Activated CD8-positive, alpha-beta memory T cell treated with anti-CD3 and anti-CD28 coated beads, Interleukin-2, amount 10 ng/mL, durations not matched to agents 7 days and 5 days (primary cell): ENCODE measurements at regions not wholly inside any gene's neighbourhood (a gene's known extent, or its start where the extent isn't known, plus 50 kb on each side); places are given as distances from the start of the nearest gene placed in this dataset.
"Not testable (repeated sequence)": the region's sequence is repeated elsewhere in the genome, so short reads cannot be mapped to it uniquely, and the experiment has no call there.

Source experiments
- ATAC-seq: fragments of 150-1000 bp; cut with Tn5 transposase; one replicate; pipeline ENCODE4 v1.10.0; 2021; ENCODE audit warnings: moderate library complexity
- CTCF ChIA-PET: fragments of 350-600 bp; sonication (Branson Sonifier 250); formaldehyde crosslinking; loops from one replicate; lab custom pipeline; 2021; ENCODE audit warnings: antibody characterized with exemption; lab: Charles Lee
- DNase-seq: peaks from one replicate; pipeline ENCODE4 v3.0.0-alpha.2; 2020
- H3K27ac Mint-ChIP-seq: one replicate; pipeline ENCODE4 v1.8.0; 2021; ENCODE audit warnings: mild to moderate bottlenecking, mixed read lengths
- H3K27me3 Mint-ChIP-seq: one replicate; pipeline ENCODE4 v1.8.0; 2021; ENCODE audit warnings: mixed read lengths
- H3K36me3 Mint-ChIP-seq: one replicate; pipeline ENCODE4 v1.8.0; 2021; ENCODE audit warnings: mild to moderate bottlenecking, mixed read lengths
- H3K4me1 Mint-ChIP-seq: one replicate; pipeline ENCODE4 v1.8.0; 2021; ENCODE audit warnings: mixed read lengths
- H3K4me3 Mint-ChIP-seq: one replicate; pipeline ENCODE4 v1.8.0; 2021; ENCODE audit warnings: mild to moderate bottlenecking, moderate library complexity, mixed read lengths
- H3K9me3 Mint-ChIP-seq: one replicate; pipeline ENCODE4 v1.8.0; 2022; ENCODE audit warnings: low read depth, mixed read lengths

DNA sequence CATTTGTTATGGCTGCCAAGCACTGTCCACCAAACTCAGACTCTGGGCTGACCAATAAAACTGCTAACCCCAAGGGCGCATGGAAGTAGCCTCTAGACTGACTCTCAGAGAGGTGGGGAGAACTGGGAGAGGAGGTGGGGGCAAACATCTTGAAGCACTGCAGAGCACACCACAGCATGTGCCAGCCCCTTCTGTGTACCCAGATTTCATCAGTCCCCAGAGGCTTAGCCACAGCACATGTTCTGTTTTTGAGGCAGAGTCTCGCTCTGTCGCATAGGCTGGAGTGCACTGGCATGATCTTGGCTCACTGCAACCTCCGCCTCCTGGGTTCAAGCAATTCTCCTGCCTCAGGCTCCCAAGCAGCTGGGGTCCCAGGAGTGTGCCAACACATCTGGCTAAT lies 119.5 kb upstream of the SPATA12 start:
- CTCF ChIA-PET = no interaction called here

GRCh38 chr3:56940321-56940720 lies 120.1 kb upstream of the SPATA12 start:
- Mint-ChIP-seq H3K4me3 (no peak overlapping the region), H3K4me1 (peaks cover 22% of the 10 kb centered on the region), H3K36me3 (peaks cover 10% of the 10 kb centered on the region), H3K9me3 (peaks cover 3% of the 10 kb centered on the region), H3K27ac (no peak overlapping the region), H3K27me3 (no peaks in the 10 kb centered on the region)
- CTCF ChIA-PET = no interaction called here
- ATAC-seq (no peak), DNase-seq (no peak)

More for the DNA sequence above, 119.5 kb upstream of the SPATA12 start:
- Mint-ChIP-seq H3K4me1 (peaks cover 22% of the 10 kb centered on the region), H3K36me3 (peaks cover 7% of the 10 kb centered on the region), H3K9me3 (peaks cover 3% of the 10 kb centered on the region), H3K4me3 (no peak overlapping the region), H3K27me3 (no peaks in the 10 kb centered on the region), H3K27ac (no peak overlapping the region)
- no peak for ATAC-seq
- no peak for DNase-seq

- DNase-seq = no peak
- H3K36me3 Mint-ChIP-seq = peaks cover 7% of the 10 kb centered on the region
- H3K9me3 Mint-ChIP-seq = peaks cover 3% of the 10 kb centered on the region
- CTCF ChIA-PET = no interaction called here
- no peaks in the 10 kb centered on the region for H3K27me3 Mint-ChIP-seq
- ATAC-seq = no peak
- H3K27ac Mint-ChIP-seq = no peak overlapping the region
- H3K4me1 Mint-ChIP-seq = peaks cover 22% of the 10 kb centered on the region
- no peak overlapping the region for H3K4me3 Mint-ChIP-seq
Observed at GRCh38 chr3:56939834-56940233, 120.6 kb upstream of the SPATA12 start.

DNA sequence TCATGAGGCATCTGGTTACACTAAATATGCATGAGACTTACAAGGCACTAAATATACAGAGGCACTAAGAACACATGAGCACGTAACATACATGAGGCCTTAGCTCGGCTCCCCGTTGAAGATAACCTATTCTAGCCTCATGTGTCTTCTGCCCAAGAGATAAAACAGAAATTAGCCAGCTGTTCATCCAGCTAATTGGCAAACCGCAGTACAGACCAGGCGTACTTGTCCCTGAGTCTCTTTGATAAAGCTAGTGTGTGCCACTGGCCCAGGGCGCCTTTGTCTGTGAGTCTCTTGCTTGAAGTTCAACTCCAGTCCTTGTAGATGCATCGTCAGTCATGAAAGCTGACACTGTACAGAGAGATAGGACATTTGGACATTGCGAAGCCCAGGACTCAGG lies 121.9 kb upstream of the SPATA12 start:
- H3K27me3 Mint-ChIP-seq = no peaks in the 10 kb centered on the region
- peaks cover 5% of the 10 kb centered on the region for H3K9me3 Mint-ChIP-seq
- CTCF ChIA-PET = no interaction called here
- DNase-seq (no peak), ATAC-seq (no peak)
- peaks cover 20% of the 10 kb centered on the region for H3K4me1 Mint-ChIP-seq
- H3K36me3 Mint-ChIP-seq = peaks cover 8% of the 10 kb centered on the region
- H3K27ac Mint-ChIP-seq = no peak overlapping the region
- H3K4me3 Mint-ChIP-seq = no peak overlapping the region

- Mint-ChIP-seq H3K9me3 (peaks cover 5% of the 10 kb centered on the region), H3K4me3 (no peak overlapping the region), H3K27me3 (no peaks in the 10 kb centered on the region), H3K27ac (no peak overlapping the region), H3K4me1 (peaks cover 12% of the 10 kb centered on the region), H3K36me3 (peaks cover 12% of the 10 kb centered on the region)
- no peak for ATAC-seq
- no peak for DNase-seq
- CTCF ChIA-PET = interaction anchor here (0.8 to 1.4 kb wide), 2 partner anchors 16 to 22 kb away, joined by 3 to 4 read pairs; no protein-coding TSS in a partner anchor
Observed at GRCh38 chr3:56937580-56937979, 122.9 kb upstream of the SPATA12 start.

DNA sequence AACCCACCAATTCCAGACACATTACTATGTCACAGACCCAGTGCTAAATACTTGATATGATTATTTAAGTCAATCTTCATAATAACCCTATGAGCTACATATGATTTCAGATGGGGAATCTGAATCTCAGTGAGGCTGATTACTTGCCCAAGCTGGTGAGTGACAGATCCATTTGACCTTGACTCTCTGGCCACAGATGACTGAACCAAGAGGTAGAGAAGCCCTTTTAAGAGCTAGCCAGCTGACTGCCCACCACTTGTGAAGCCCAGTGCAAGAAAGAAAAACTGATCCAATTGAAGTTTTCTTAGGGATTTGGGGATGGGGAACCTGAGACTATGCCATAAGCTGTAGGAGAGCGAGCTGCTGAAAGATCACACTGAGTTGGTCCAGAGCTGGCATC lies 124.7 kb upstream of the SPATA12 start:
- DNase-seq (no peak), ATAC-seq (no peak)
- Mint-ChIP-seq H3K27ac (no peak overlapping the region), H3K4me1 (peaks cover 12% of the 10 kb centered on the region), H3K4me3 (no peak overlapping the region), H3K9me3 (peaks cover 7% of the 10 kb centered on the region), H3K27me3 (no peaks in the 10 kb centered on the region), H3K36me3 (peaks cover 12% of the 10 kb centered on the region)
- CTCF ChIA-PET = interaction anchor here (1.0 to 1.2 kb wide), 2 partner anchors 9 to 228 kb away, joined by 3 read pairs; no protein-coding TSS in a partner anchor

DNA sequence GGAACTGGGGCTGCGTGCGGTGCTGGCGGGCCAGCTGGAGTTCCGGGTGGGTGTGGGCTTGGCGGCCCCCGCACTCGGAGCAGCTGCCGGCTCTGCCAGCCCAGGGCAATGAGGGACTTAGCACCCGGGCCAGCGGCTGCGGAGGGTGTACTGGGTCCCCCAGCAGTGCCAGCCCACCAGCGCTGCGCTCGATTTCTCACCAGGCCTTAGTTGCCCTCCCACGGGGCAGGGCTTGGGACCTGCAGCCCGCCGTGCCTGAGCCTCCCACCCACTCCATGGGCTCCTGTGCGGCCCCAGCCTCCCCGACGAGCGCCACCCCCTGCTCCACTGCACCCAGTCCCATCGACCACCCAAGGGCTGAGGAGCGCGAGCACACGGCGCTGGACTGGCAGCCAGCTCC lies 126.0 kb upstream of the SPATA12 start:
- H3K27me3 Mint-ChIP-seq, H3K4me3 Mint-ChIP-seq, CTCF ChIA-PET, H3K27ac Mint-ChIP-seq, ATAC-seq, H3K9me3 Mint-ChIP-seq, DNase-seq: not testable (repeated sequence)
- peaks cover 12% of the 10 kb centered on the region for H3K36me3 Mint-ChIP-seq
- H3K4me1 Mint-ChIP-seq = peaks cover 21% of the 10 kb centered on the region

DNA sequence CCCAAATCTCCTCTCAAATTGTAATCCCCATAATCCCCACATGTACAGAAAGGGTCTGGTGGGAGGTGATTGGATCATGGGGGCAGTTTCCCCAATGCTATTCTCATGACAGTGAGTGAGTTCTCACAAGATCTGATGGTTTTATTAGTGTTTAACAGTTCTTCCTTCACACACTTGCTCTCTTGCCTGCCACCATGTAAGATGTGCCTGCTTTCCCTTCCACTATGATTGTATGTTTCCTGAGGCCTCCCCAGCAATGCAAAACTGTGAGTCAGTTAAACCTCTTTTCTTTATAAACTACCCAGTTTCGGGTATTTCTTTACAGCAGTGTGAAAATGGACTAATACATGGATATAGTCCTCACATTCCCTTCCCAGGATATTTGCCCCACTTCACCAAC lies 126.7 kb upstream of the SPATA12 start:
- Mint-ChIP-seq H3K4me1 (peaks cover 22% of the 10 kb centered on the region), H3K27ac (no peak overlapping the region), H3K36me3 (peaks cover 12% of the 10 kb centered on the region), H3K9me3 (peaks cover 7% of the 10 kb centered on the region), H3K27me3 (no peaks in the 10 kb centered on the region), H3K4me3 (no peak overlapping the region)
- CTCF ChIA-PET = no interaction called here
- no peak for ATAC-seq
- no peak for DNase-seq

- no peaks in the 10 kb centered on the region for H3K27me3 Mint-ChIP-seq
- peaks cover 7% of the 10 kb centered on the region for H3K9me3 Mint-ChIP-seq
- peaks cover 12% of the 10 kb centered on the region for H3K36me3 Mint-ChIP-seq
- DNase-seq (no peak), ATAC-seq (no peak)
- CTCF ChIA-PET = no interaction called here
- no peak overlapping the region for H3K4me3 Mint-ChIP-seq
- peaks cover 30% of the 10 kb centered on the region for H3K4me1 Mint-ChIP-seq
- no peak overlapping the region for H3K27ac Mint-ChIP-seq
Observed at GRCh38 chr3:56932866-56933265, 127.6 kb upstream of the SPATA12 start.

GRCh38 chr3:56931836-56932235 lies 128.6 kb upstream of the SPATA12 start:
- Mint-ChIP-seq H3K27me3 (no peaks in the 10 kb centered on the region), H3K9me3 (peaks cover 7% of the 10 kb centered on the region), H3K27ac (no peak overlapping the region), H3K4me1 (peaks cover 30% of the 10 kb centered on the region), H3K4me3 (no peak overlapping the region), H3K36me3 (peaks cover 12% of the 10 kb centered on the region)
- DNase-seq (no peak), ATAC-seq (no peak)
- CTCF ChIA-PET = no interaction called here

- no peak overlapping the region for H3K4me3 Mint-ChIP-seq
- no peak overlapping the region for H3K27ac Mint-ChIP-seq
- peaks cover 34% of the 10 kb centered on the region for H3K4me1 Mint-ChIP-seq
- H3K27me3 Mint-ChIP-seq = no peaks in the 10 kb centered on the region
- DNase-seq = no peak
- peaks cover 7% of the 10 kb centered on the region for H3K9me3 Mint-ChIP-seq
- ATAC-seq = peak; percentile 45
- CTCF ChIA-PET = no interaction called here
- H3K36me3 Mint-ChIP-seq = peaks cover 12% of the 10 kb centered on the region
Observed at GRCh38 chr3:56930706-56931105, 129.0 kb upstream of the ARHGEF3 start.

GRCh38 chr3:56929809-56930615 lies 128.3 kb upstream of the ARHGEF3 start:
- H3K9me3 Mint-ChIP-seq = peaks cover 7% of the 10 kb centered on the region
- DNase-seq (no peak), ATAC-seq (no peak)
- H3K4me3 Mint-ChIP-seq = no peak overlapping the region
- CTCF ChIA-PET = interaction anchor here (0.6 to 5.3 kb wide), 2 partner anchors 14 to 15 kb away, joined by 3 to 29 read pairs; no protein-coding TSS in a partner anchor
- peaks cover 9% of the 10 kb centered on the region for H3K36me3 Mint-ChIP-seq
- no peak overlapping the region for H3K27ac Mint-ChIP-seq
- no peaks in the 10 kb centered on the region for H3K27me3 Mint-ChIP-seq
- H3K4me1 Mint-ChIP-seq = peaks cover 36% of the 10 kb centered on the region

GRCh38 chr3:56928379-56929068 lies 126.8 kb upstream of the ARHGEF3 start:
- Mint-ChIP-seq H3K27me3 (no peaks in the 10 kb centered on the region), H3K4me3 (no peak overlapping the region), H3K9me3 (peaks cover 2% of the 10 kb centered on the region), H3K36me3 (peaks cover 4% of the 10 kb centered on the region), H3K27ac (peak overlapping the region; percentile 44), H3K4me1 (peaks cover 50% of the 10 kb centered on the region)
- no peak for DNase-seq
- ATAC-seq = no peak
- CTCF ChIA-PET = interaction anchor here (1.0 to 5.3 kb wide), 3 partner anchors 12 to 59 kb away, joined by 3 to 29 read pairs (median 4); no protein-coding TSS in a partner anchor
